HG03469 (cell line): ENCODE measurements at regions not wholly inside any gene's neighbourhood (a gene's known extent, or its start where the extent isn't known, plus 50 kb on each side); places are given as distances from the start of the nearest gene placed in this dataset.
"Not testable (repeated sequence)": the region's sequence is repeated elsewhere in the genome, so short reads cannot be mapped to it uniquely, and the experiment has no call there.

ENCODE experiments used
- ATAC-seq: cut with Tn5 transposase; IDR thresholded peaks from one replicate; pipeline ENCODE4 v1.9.1; 2021; ENCODE audit warnings: mild to moderate bottlenecking, moderate library complexity, moderate number of reproducible peaks; ENCODE audit not compliant: unreplicated experiment

- no peak for ATAC-seq
These were observed 1104.2 kb downstream of the GATA3 start for GRCh38 chr10:9158675-9159074.

- no peak for ATAC-seq
These were observed 1105.8 kb downstream of the GATA3 start for GRCh38 chr10:9160275-9160674.

DNA sequence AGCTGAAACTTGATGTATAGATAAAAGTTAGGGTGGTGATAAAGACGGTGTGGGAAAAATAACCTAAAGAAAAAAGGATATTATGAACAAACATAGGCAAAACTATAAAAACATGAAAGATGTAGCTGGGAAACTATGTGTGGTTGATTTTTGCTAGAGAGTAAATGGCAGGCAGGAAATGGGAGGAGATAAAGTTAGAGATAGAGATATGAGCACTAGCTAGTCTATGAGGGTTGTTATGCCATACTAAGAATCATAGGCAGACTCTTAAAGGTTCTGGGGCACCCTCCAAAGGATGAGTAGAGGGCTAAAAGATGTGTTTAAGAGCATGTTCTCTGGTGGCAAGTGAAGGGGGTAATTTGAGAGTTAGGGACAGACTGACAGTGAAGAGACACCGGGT lies 1109.2 kb downstream of the GATA3 start:
- no peak for ATAC-seq

DNA sequence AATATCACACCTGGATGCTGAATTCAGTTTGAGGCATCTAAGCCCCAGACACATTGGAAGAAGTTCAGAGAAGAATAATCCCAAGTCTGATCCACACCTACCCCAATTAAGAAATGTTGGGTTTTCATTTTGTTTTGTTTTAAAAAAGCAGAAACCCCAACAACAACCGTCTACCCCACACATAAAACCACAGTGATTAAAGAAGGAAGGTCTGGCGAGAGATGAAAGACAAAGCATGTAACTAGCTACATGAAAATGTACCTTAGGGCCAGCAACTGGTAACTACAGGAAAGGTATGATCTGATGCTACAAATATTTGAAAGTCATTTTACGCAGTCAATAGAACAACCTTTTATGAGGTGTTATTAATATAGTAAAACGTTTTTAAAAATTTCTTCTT lies 1112.3 kb downstream of the GATA3 start:
- no peak for ATAC-seq

- ATAC-seq: no peak
These were observed 1117.8 kb downstream of the GATA3 start for GRCh38 chr10:9172276-9172675.

GRCh38 chr10:9175200-9175599 lies 1120.7 kb downstream of the GATA3 start:
- ATAC-seq: no peak

DNA sequence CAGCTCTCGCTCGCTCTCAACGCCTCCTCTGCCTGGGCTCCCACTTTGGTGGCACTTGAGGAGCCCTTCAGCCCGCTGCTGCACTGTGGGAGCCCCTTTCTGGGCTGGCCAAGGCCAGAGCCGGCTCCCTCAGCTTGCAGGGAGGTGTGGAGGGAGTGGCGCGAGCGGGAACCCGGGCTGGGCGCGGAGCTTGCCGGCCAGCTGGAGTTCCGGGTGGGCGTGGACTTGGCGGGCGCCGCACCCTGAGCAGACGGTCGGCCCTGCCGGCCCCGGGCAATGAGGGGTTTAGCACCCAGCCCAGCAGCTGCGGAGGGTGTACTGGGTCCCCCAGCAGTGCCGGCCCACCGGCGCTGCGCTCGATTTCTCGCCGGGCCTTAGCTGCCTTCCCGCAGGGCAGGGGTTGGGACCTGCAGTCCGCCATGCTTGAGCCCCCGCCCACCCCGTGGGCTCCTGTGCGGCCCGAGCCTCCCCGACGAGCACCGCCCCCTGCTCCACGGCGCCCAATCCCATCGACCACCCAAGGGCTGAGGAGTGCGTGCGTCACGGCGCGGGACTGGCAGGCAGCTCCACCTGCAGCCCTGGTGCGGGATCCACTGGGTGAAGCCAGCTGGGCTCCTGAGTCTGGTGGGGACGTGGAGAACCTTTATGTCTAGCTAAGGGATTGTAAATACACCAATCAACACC lies 1128.9 kb downstream of the GATA3 start:
- ATAC-seq: not testable (repeated sequence)

DNA sequence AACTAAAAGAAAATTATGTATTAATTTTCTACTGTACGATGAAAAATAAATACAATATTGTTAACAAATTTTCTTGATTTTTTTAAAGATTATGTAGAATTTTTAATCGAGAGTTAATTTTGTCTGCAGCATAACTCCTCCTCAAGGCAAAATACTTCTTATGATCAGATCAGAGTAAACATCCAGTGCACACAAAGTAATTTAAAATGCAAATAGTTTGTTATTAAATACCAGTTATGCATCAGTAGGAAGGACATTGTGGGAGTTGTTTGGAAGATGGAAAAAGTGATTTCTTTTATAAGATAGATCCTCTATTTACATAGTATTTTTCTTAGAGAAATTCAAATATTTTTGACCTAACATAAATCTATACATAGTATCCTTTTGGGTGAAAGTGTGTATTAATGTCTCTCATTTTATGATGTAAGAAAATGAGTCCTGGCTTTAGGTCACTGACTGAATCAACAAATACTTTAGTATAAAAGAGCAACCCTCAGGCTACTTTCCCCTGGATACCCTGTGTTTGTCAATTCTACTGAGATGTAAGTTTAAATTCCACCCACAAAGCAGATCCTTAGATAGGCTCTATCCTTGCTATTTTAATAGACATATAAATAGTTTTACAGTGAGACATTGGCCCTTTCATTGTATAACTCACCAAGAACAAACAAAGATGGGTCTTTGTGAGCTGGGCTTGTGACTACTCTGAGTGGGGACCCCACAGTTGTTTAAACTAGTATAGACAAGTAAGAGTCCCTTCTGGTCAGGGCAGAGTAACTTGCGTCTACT lies 1133.7 kb downstream of the GATA3 start:
- ATAC-seq: no peak

DNA sequence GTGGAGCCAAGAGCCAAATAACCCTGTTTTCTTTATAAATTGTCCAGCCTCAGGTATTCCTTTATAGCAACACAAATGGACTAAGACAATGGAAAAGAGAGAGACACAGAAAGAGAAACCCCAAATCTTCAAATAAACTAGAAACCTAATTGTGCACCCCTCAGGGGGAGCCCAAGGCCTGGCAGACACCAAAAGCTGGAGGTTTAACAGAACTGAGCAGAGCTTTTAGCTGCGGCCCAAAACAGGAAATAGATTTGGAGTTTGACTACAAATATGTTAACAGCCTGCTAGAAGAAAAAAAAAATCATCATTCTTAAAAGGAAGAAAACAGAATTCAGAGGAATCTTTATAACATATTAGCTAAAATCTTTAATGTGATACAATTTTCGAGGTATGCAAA lies 1135.0 kb downstream of the GATA3 start:
- no peak for ATAC-seq

DNA sequence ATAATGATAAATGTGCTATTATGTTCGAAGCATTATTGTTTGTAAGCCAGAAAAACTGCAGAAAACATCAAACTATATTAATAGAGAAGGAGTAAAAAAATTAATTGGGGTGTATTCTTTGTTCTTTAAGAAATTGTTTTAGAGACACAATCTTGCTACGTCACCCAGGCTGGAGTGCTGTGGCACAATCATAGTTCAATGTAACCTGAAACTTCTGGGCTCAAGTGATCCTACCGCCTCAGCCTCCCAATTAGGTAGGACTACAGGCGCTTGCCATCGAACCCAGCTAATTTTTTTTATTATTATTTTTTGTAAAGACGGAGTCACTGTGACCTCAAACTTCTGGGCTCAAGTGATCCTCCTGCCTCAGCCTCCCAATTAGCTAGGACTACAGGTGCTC lies 1138.6 kb downstream of the GATA3 start:
- no peak for ATAC-seq

DNA sequence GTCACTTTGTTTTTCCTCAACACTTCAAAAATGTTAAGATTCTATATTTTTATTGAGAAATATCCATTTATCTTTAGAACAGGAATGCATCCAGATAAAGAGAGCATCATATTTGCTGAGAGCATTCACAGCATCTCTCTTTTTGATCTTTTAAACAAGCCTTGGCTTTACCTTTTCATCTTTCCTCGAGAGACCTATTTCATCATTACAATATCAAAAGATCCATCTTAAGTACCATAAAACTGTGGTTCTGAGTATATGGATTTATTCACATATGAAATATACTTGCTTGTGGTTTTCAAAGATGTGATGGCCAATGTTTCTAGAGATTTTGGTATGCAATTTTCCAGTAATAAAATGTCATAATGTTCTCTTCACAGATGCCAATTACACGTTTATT lies 1140.9 kb downstream of the GATA3 start:
- ATAC-seq: no peak

GRCh38 chr10:9198611-9199010 lies 1144.1 kb downstream of the GATA3 start:
- no peak for ATAC-seq

DNA sequence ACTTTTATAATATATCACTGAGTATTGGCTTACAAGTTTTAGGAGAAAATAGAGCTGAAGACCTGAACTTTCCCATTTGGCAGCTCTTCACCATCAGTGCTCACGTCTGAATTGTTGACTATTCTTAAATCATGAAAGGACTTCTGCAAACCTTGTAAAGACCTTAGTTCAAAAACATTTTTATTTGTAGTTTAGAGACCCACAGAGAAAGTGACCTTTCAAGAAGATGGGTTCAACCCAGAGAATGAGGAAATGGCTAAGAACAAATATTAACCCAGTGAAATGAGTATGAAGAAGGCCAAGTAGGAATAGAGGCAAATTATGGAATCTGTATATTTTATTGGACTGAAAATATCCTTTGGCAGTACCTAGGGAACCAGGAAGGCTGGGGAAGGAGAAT lies 1151.1 kb downstream of the GATA3 start:
- ATAC-seq: no peak

GRCh38 chr10:9209105-9209798 lies 1154.8 kb downstream of the GATA3 start:
- ATAC-seq: peak; percentile 67

- ATAC-seq: no peak
These were observed 1156.7 kb downstream of the GATA3 start for GRCh38 chr10:9211228-9211627.

GRCh38 chr10:9214618-9215017 lies 1160.1 kb downstream of the GATA3 start:
- no peak for ATAC-seq

DNA sequence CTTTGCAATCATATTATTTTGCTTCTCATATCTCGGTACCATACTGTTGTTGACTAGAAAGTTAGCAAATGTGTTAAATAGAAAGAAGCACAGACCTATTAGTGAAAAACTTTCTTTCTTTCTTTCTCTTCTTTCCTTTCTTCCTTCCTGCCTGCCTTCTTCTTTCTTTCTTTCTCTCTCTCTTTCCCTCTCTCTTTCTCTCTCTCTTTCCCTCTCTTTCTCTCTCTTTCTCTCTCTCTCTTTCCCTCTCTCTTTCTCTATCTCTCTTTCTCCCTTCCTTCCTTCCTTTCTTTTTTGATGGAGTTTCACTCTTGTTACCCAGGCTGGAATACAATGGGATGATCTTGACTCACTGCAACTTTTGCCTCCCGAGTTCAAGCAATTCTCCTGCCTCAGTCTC lies 1160.6 kb downstream of the GATA3 start:
- no peak for ATAC-seq

DNA sequence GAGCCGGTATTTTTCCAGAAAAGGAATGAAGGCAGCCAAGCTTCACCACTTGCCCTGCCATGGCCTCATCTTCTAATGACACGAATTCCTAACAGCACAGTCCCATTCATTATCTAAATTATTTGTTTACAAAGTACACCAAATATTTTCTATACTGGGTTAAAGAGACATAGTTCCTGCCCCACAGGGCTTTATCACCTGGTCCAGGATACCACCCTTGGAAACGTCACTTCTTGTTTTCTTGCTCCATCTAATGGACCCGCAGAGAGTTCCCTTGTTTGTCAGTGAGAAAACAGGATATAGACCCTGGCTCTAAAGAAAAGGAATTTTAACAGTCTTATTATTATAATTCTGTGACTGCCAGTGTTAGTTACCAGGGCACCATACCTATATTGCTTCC lies 1165.4 kb downstream of the GATA3 start:
- ATAC-seq: no peak

DNA sequence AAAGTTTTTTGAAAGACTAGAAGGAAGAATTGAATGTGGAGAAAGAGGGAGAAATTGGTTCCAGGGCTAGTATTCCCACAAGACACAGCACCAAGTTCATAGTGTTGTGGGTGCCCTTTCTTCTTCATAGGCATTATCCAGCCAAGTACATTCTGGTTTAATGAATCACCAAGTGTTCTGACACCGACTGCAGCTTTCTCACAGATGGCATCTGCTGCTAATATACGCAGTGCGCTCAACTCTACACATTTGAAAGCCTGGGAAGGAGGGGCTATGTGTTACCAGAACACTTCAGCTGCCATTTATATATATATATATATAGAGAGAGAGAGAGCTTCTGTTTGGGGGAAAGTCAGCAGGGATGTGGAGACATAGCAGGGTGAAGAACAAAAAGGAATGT lies 1168.4 kb downstream of the GATA3 start:
- no peak for ATAC-seq

DNA sequence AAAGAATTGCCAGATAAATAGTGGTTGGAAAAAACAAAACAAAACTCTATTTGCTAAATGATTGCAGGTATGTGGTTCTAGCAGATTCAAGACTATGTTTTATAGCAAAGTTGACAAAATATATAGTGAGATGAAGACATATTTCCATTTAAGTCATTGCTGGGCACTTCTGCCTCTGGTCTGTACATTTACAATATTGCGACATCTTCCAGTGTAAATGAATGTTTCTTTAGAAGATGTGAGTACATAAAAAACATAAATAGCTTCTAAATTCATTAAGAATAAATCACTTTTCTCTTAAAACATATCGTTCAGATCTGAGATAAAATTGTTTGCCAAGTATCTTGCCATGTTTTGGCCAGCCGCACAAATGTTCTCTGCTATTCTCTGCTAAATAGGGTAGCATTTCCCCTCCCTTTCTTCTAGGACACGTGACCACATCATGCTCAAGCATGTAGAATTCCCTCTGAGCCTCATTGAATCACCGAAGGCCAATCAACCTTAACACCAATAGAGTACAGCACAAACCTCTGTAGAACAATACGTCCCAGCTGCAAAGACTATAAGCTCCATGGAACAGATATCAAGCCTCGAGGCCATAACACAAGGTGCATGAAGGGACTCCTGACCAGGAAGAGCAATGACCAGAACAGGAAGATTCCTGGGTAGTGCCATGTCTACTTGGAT lies 1173.3 kb downstream of the GATA3 start:
- no peak for ATAC-seq

DNA sequence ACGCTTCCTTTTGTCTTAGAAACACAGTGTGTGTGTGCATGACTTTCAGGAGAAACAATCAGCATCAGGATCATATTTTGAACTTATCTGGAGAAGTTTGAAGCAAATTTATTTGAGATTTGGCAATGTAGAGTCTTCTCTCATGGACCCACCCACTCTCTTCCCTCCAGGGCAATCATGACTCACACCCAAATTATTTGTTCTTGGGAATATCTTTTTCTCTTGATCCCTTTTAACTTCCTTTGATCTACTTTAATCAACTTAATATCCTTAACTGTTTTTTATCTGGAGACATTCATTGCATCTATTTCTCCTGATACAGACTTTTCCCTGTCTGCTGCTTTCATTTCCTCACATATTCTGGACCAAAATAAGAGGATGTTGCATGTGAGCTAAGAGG lies 1174.3 kb downstream of the GATA3 start:
- ATAC-seq: no peak
